Body of pancreas (tissue), 4 donors: ENCODE measurements at regions not wholly inside any gene's neighbourhood (a gene's known extent, or its start where the extent isn't known, plus 50 kb on each side); places are given as distances from the start of the nearest gene placed in this dataset.

Source experiments
- ATAC-seq: fragments of 150-250 bp; one replicate; pipeline ENCODE4 v1.9.1; 2016
- DNase-seq, 4 donors: peaks; one replicate each; pipeline ENCODE4 v3.0.0-alpha.2; 2019
- H3K27ac ChIP-seq, 4 donors: fragments of 200-600 bp; sonication (generic); 1 replicate in 3 of 4; 2 replicates in 1 of 4; pipeline versions ENCODE4 v1.5.1 to v1.6.1; 2016 to 2019; ENCODE audit warnings: mild to moderate bottlenecking in 1 of 4, mixed read lengths in 1 of 4, moderate library complexity in 1 of 4
- H3K27me3 ChIP-seq, 2 donors: fragments of 200-600 bp; sonication (generic); one replicate each; pipeline ENCODE4 v1.6.0; 2016; ENCODE audit warnings: mild to moderate bottlenecking in 1 of 2
- H3K36me3 ChIP-seq, 2 donors: fragments of 200-600 bp; sonication (generic); replicated peaks in 1 of 2; 2 replicates each; pipeline ENCODE4 v1.5.1; 2016; ENCODE audit warnings: low read depth in 2 of 2; ENCODE audit not compliant: insufficient read depth in 1 of 2
- H3K4me1 ChIP-seq: fragments of 200-600 bp; sonication (generic); one replicate; pipeline ENCODE4 v1.6.0; 2016
- H3K4me3 ChIP-seq, 2 donors: fragments of 200-600 bp; sonication (generic); 1 replicate in 1 of 2; 2 replicates in 1 of 2; pipeline ENCODE4 v1.5.1; 2016 to 2019
- H3K9me3 ChIP-seq, 3 donors: fragments of 200-600 bp; sonication (generic); 1 replicate in 2 of 3; 2 replicates in 1 of 3; pipeline ENCODE4 v1.5.1; 2016
- POLR2A ChIP-seq, 3 donors: fragments of 450-650 bp; IDR thresholded peaks; one replicate each; pipeline ENCODE4 v1.6.1; 2016; ENCODE audit warnings: antibody characterized with exemption in 3 of 3, mild to moderate bottlenecking in 2 of 3
- WGBS, 2 donors: methylation state at CpG; one replicate each; pipeline ENCODE4 v1.1.5; 2017; 5-methylcytosine and 5-hydroxymethylcytosine counted together
- intact Hi-C: fragments of 100-400 bp; cut with DNase I; formaldehyde crosslinking; loops from one replicate; pipeline ENCODE4 v1.15.1; 2023
- TF ChIP-seq, protein P1 (sequence below), 7 experiments: fragments of 450-650 bp in 4 of 7; fragments of 200-600 bp in 3 of 7; sonication (generic) in 3 of 7; IDR thresholded peaks; one replicate each; pipeline ENCODE4 v1.5.1; 2016 to 2019; ENCODE audit warnings: antibody characterized with exemption in 7 of 7

DNA sequence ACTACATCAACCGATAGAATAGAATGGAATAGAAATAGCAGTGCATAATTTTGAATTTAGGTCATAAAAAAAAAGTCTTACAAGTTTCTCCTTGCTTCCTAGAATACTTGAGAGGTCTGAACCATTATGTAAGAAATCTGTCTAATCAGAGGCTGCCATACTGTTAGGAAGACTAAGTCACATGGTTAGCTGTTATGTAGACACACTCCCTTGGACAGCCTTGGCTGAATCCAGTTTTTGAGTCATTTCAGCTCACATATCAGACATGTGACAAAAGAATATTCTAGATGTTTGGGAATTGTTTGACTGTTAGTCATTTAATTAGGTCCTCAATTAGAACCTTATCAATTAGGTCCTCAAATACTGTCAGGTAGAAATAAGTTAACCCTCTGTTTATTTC is 1601.4 kb downstream of the GRIK2 start:
- intact Hi-C loops: no loop called here
- H3K27ac ChIP-seq: no peak overlapping the region
- TF ChIP-seq, protein P1, sequence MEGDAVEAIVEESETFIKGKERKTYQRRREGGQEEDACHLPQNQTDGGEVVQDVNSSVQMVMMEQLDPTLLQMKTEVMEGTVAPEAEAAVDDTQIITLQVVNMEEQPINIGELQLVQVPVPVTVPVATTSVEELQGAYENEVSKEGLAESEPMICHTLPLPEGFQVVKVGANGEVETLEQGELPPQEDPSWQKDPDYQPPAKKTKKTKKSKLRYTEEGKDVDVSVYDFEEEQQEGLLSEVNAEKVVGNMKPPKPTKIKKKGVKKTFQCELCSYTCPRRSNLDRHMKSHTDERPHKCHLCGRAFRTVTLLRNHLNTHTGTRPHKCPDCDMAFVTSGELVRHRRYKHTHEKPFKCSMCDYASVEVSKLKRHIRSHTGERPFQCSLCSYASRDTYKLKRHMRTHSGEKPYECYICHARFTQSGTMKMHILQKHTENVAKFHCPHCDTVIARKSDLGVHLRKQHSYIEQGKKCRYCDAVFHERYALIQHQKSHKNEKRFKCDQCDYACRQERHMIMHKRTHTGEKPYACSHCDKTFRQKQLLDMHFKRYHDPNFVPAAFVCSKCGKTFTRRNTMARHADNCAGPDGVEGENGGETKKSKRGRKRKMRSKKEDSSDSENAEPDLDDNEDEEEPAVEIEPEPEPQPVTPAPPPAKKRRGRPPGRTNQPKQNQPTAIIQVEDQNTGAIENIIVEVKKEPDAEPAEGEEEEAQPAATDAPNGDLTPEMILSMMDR (IDR thresholded peaks at IDR 0.05): no peak
- TF ChIP-seq POLR2A (IDR thresholded peaks at IDR 0.05): no peak
- ATAC-seq (no peak), DNase-seq (no peak)
- no peaks in the 10 kb centered on the region for H3K27me3 ChIP-seq
- H3K36me3 ChIP-seq: no peaks in the 10 kb centered on the region
- no peaks in the 10 kb centered on the region for H3K9me3 ChIP-seq
- WGBS, 2 donors: 84 to 85% methylated on average over 1 of the region's 1 CpG
- H3K4me3 ChIP-seq: no peak overlapping the region
- H3K4me1 ChIP-seq: no peaks in the 10 kb centered on the region

DNA sequence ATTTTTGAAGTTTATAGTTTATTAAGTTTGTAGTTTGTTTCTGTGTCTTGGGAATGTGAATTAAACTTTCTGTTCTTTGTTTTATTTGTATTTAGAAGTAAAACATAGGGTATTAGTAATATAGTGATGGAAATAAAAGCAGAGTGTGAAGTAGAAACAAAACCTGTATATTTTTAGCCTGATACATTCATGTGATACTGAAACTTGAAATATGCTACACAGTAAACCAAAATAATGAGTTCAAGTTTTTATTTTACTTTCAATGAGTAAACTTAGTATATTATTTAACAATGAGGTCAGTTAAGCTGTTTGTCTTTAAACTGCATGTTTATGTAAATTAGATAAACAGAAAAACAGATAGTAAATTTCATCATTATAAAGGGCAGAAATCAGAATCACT is 1592.6 kb downstream of the GRIK2 start:
- no peak for TF ChIP-seq POLR2A (IDR thresholded peaks at IDR 0.05)
- TF ChIP-seq, protein P1 (IDR thresholded peaks at IDR 0.05): no peak
- Histone ChIP-seq H3K4me1 (no peaks in the 10 kb centered on the region), H3K4me3 (no peak overlapping the region), H3K36me3 (no peaks in the 10 kb centered on the region), H3K9me3 (no peaks in the 10 kb centered on the region), H3K27me3 (no peaks in the 10 kb centered on the region), H3K27ac (no peak overlapping the region)
- DNase-seq (no peak), ATAC-seq (no peak)
- intact Hi-C loops: no loop called here

DNA sequence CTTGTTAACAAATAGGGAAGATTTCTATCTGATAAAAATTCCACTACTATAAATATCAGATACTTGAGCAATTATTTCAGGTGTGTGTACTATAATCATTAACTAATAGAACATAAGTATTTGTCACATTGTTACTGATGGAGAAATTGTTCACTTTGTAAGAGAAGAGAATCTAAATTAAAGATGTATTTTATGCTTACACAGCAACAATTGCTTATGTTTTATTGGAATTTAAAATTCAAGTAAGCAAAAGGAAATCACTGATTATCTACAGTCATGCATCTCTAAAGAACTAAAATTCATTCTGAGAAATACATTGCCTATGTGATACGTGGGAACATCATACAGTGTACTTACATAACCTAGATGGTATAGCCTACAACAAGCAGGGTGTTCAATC is 1590.8 kb downstream of the GRIK2 start:
- Histone ChIP-seq H3K4me3 (no peak overlapping the region), H3K36me3 (no peaks in the 10 kb centered on the region), H3K27ac (no peak overlapping the region), H3K27me3 (no peaks in the 10 kb centered on the region), H3K9me3 (no peaks in the 10 kb centered on the region), H3K4me1 (no peaks in the 10 kb centered on the region)
- DNase-seq (no peak), ATAC-seq (no peak)
- intact Hi-C loops: no loop called here
- TF ChIP-seq, protein P1 (IDR thresholded peaks at IDR 0.05): no peak
- no peak for TF ChIP-seq POLR2A (IDR thresholded peaks at IDR 0.05)
- WGBS, 2 donors: 59 to 69% methylated on average over 1 of the region's 1 CpG

DNA sequence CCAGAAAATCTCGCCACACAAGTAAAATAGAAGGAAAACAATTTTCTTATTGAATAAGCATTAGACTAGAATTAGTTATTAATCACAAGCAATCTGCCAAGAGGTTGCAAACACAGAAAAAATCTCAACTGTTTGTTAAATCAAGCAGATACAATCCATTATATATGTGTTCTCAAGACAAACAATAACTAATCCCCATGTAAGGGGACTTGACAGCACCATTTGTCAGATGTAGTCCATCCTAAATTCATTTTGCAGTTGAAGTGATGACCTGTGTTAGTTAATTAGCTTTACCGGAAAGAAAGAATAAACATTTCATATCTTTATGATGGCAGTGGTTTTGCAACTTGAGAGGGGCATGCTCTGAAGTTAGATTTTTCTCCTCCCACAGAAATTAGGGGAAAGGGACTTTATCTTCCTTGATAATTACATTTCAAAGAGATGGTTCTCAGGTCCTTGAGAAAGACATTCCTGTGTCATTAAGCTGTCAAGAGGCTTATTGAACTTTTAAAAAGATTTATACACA is 1588.0 kb downstream of the GRIK2 start:
- Histone ChIP-seq H3K9me3 (no peaks in the 10 kb centered on the region), H3K4me3 (no peak overlapping the region), H3K27ac (no peak overlapping the region), H3K27me3 (no peaks in the 10 kb centered on the region), H3K4me1 (no peaks in the 10 kb centered on the region), H3K36me3 (no peaks in the 10 kb centered on the region)
- no peak for TF ChIP-seq POLR2A (IDR thresholded peaks at IDR 0.05)
- TF ChIP-seq, protein P1 (IDR thresholded peaks at IDR 0.05): no peak
- 30 to 45% methylated on average over 2 of the region's 2 CpGs for WGBS, 2 donors
- DNase-seq (no peak), ATAC-seq (no peak)
- intact Hi-C loops: no loop called here

DNA sequence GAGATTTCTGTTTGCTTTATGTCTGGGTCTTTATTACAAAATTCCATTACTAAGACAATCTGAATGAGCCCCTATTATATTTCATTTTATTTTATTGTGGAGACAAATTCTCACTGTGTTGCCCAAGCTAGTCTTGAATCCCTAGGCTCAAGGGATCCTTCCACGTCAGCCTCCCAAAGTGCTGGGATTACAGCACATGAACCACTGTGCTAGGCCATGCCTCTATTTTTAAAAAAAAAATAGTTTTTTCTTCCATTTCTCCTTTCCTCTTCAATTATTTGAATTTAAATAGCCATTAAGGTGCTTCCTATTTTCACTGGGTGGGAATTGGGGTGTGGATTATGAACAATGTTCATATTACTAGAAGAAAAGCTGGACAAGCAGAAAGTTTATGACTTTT is 1587.4 kb downstream of the GRIK2 start:
- ATAC-seq (no peak), DNase-seq (no peak)
- TF ChIP-seq, protein P1 (IDR thresholded peaks at IDR 0.05): no peak
- no peak for TF ChIP-seq POLR2A (IDR thresholded peaks at IDR 0.05)
- Histone ChIP-seq H3K9me3 (no peaks in the 10 kb centered on the region), H3K36me3 (no peaks in the 10 kb centered on the region), H3K4me1 (no peaks in the 10 kb centered on the region), H3K27ac (no peak overlapping the region), H3K27me3 (no peaks in the 10 kb centered on the region), H3K4me3 (no peak overlapping the region)
- intact Hi-C loops: no loop called here
- 64 to 73% methylated on average over 1 of the region's 1 CpG for WGBS, 2 donors
